ENCODE measurements at regions not wholly inside any gene's neighbourhood (a gene's known extent, or its start where the extent isn't known, plus 50 kb on each side); places are given as distances from the start of the nearest gene placed in this dataset.

GRCh38 chrX:134747006-134747405, 50.0 kb downstream of the PABIR2 start:
- no peak for DNase-seq

GRCh38 chrX:134746410-134746785, 50.6 kb downstream of the PABIR2 start:
- DNase-seq, result no peak

- DNase-seq, result no peak
Measured at GRCh38 chrX:134745636-134746409, 51.2 kb downstream of the PABIR2 start.

- DNase-seq, result no peak
Measured at GRCh38 chrX:134743091-134743490, 53.9 kb downstream of the PABIR2 start.

GRCh38 chrX:134742573-134742972, 54.4 kb downstream of the PABIR2 start:
- no peak for DNase-seq

- DNase-seq, result no peak
Measured at GRCh38 chrX:134741746-134742145, 55.3 kb downstream of the PABIR2 start.

- DNase-seq, result no peak
Measured at GRCh38 chrX:134738986-134739740, 57.8 kb downstream of the PABIR2 start.

- no peak for DNase-seq
Measured at GRCh38 chrX:134738445-134738844, 58.6 kb downstream of the PABIR2 start.

- no peak for DNase-seq
Measured at GRCh38 chrX:134737721-134738369, 59.2 kb downstream of the PABIR2 start.

GRCh38 chrX:134737061-134737460, 59.9 kb downstream of the PABIR2 start:
- DNase-seq, result no peak

- DNase-seq, result no peak
Measured at GRCh38 chrX:134736356-134736755, 60.6 kb downstream of the PABIR2 start.

- no peak for DNase-seq
Measured at GRCh38 chrX:134735015-134735414, 62.0 kb downstream of the PABIR2 start.

GRCh38 chrX:134734466-134734952, 62.5 kb downstream of the PABIR2 start:
- no peak for DNase-seq

GRCh38 chrX:134733591-134733990, 63.4 kb downstream of the PABIR2 start:
- DNase-seq, result no peak

GRCh38 chrX:134732676-134733075, 64.3 kb downstream of the PABIR2 start:
- no peak for DNase-seq

GRCh38 chrX:134732152-134732551, 64.9 kb downstream of the PABIR2 start:
- DNase-seq, result no peak

GRCh38 chrX:134727363-134727762, 69.1 kb upstream of the PLAC1 start:
- peak in 1 of 2 experiments; percentile 8 for DNase-seq

- DNase-seq, result no peak
Measured at GRCh38 chrX:134725103-134725690, 66.9 kb upstream of the PLAC1 start.

GRCh38 chrX:134721766-134722532, 63.7 kb upstream of the PLAC1 start:
- DNase-seq, result no peak

- peak; percentile 2 to 13 for DNase-seq
Measured at GRCh38 chrX:134718966-134719317, 60.7 kb upstream of the PLAC1 start.

GRCh38 chrX:134718105-134718965, 60.1 kb upstream of the PLAC1 start:
- DNase-seq, result peak; percentile 18 to 27

GRCh38 chrX:134717698-134718097, 59.4 kb upstream of the PLAC1 start:
- no peak for DNase-seq

Data from AML-193 (cell line).